HG03039 (cell line): ENCODE measurements at regions not wholly inside any gene's neighbourhood (a gene's known extent, or its start where the extent isn't known, plus 50 kb on each side); places are given as distances from the start of the nearest gene placed in this dataset.

ENCODE experiments used
- ATAC-seq: cut with Tn5 transposase; IDR thresholded peaks from one replicate; pipeline ENCODE4 v1.9.1; 2021; ENCODE audit warnings: mild to moderate bottlenecking, moderate library complexity; ENCODE audit not compliant: unreplicated experiment

GRCh38 chr10:131698986-131699385, 201.8 kb upstream of the PPP2R2D start:
- ATAC-seq = no peak

GRCh38 chr10:131700032-131700431, 200.8 kb upstream of the PPP2R2D start:
- ATAC-seq = no peak

- no peak for ATAC-seq
Observed at GRCh38 chr10:131700506-131700905, 200.3 kb upstream of the PPP2R2D start.

- ATAC-seq = no peak
Observed at GRCh38 chr10:131701131-131701947, 199.5 kb upstream of the PPP2R2D start.

DNA sequence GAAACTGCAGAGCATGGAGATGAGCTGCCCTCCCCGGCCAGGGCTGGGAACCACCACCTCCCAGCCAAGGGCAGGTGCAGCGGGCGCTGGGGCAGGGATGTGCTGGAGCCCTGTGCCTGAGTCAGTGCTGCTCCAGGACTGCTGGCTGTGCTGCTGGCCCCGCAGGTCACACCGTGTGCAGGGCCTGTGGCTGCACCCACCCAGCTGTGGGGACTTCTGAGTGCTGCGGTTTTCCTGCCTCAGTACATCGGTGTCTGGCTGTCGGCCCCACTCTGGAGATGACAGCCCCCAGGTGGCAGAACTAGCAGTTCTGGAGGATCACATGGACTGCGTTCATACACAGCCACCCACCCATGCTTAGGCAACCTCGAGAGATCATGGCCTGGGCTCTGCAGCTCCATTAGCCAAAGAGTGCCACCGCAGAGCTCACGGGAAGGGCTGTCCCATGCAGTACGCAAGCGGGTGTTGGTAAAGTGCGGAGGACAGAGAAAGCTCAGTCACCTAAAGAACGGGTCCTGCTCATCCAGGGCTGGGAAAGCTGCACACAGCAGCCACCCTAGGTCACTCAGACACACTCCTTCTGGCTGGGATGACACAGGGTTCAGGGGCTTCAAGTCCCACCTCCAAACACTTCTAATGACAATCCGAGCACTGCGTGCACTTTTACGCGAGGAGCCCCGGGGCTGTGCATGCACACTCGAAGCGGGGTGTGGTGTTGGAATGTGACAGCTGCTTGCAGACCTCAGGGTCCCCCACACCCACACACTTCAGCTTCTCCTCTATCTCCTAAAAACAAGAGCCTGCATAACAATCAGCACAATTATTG, 198.1 kb upstream of the PPP2R2D start:
- no peak for ATAC-seq

GRCh38 chr10:131703541-131703940, 197.3 kb upstream of the PPP2R2D start:
- ATAC-seq = no peak

DNA sequence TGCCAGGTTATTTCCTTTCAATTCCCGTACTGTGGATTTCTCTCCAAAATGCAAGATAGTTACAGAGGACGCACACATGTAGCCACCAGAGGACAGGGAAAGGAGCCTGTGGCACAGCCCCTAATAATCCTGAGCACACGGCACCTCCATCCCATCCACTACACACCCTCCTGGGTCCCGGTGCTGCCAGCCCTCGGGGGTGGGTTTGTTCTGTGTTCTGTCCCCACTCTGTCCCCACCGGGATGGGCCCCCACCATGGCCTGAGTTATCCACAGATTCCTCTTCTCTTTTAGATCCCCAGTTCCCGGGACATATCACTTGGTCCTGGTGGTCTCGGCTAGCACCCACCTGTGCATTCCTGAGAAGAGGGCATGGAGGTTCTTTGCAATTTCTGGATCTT, 196.9 kb upstream of the PPP2R2D start:
- ATAC-seq = no peak

DNA sequence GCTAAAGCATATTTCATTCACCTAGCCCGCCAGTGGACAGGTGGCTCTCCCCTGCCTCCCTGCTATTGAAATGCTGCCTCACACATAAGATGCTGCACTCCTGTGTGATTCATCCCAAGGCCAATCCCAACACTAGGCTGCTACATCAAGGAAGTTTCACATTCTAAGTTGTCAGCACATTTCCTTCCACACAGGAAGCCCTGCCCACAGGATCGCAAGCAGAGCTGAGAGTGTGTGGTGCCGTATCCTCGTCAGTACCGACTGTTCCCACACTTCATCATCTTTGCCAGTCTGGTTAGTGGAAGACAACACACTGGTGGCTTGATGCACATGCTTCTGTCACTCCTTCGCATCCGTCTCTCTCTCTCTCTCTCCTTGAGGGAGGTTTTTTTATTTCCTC, 194.3 kb upstream of the PPP2R2D start:
- no peak for ATAC-seq

- no peak for ATAC-seq
Observed at GRCh38 chr10:131706952-131707351, 193.9 kb upstream of the PPP2R2D start.

DNA sequence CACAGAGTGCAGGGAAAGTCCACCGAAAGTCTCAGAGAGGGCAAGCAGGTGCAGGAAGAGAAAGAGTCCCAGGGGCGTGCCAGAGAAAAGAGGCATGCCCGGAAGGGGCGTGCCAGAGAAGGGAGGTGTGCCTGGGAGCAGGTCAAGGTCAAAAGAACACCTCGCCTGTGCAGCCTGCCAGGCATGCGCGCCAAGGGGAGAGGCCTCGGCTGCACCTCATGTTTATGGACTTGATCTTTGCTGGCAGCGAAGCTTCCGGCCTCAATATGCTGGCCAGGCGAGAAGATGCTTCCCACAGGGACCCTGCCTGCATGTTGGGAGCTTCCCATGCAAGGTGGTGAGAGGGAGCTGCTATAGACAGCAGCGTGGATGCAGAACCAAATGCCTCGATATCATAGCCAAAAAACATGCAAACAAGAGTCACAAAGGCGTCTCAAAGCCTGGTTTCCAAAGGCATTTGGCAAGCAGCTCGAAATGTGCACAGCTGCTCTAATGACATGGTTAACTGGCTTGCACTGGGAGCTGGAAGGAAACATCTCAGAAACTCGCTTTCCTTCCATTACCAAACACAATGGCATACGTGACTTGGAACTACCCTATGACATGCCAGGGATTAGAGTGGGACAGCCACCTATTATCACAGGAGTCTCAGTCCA, 192.5 kb upstream of the PPP2R2D start:
- no peak for ATAC-seq

DNA sequence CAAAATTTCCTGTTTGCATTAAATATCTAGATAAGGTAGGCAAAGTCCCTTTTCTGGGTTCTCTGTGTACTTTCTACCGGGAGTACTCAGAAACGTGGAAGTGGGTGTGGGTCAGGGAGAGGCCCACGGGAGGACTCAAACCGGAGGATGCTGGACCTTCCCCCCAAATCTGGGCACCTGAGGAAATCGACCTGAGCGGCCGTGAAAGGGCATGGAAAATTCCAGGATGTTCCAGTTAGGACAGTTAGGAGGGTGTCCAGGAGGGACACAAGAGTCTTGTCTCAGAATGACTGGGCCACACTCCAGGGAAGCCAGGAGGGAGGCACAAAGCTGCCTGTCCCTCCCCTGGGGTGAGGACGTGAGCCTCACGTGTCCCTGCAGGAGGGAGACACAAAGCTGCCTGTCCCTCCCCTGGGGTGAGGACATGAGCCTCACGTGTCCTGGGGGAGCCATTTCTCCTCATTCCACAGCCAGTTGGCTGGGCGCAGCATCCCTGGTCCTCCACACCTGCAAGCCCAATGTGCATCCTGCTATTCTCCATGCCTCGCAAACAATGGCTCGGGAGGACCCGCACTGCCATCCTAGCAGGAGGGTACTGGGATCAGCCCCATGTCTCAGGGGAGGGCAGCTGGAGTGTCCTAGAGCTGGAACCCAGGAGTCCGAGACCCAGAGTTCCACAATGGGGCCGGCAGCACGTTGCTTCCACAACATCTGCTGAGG, 190.5 kb upstream of the PPP2R2D start:
- ATAC-seq = no peak

DNA sequence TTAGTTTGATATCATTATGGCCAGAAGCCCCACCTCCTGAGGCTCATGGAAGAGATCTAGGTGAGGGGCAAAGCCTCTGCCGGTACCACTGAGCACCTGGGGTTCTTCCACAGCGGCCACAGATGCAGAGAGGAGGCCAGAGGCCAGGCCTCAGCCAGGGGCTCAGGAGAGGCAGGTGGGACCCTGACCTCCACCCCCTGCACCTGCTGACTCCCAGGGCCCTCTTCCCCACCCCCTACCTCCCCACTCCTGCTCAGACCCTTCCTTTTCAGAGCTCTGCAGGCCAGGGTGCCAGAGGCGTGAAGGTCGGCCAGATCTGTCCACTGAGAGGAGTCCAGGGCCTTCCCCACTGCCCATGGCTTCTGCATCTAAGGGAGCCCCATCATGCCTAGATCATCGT, 178.7 kb upstream of the PPP2R2D start:
- no peak for ATAC-seq

DNA sequence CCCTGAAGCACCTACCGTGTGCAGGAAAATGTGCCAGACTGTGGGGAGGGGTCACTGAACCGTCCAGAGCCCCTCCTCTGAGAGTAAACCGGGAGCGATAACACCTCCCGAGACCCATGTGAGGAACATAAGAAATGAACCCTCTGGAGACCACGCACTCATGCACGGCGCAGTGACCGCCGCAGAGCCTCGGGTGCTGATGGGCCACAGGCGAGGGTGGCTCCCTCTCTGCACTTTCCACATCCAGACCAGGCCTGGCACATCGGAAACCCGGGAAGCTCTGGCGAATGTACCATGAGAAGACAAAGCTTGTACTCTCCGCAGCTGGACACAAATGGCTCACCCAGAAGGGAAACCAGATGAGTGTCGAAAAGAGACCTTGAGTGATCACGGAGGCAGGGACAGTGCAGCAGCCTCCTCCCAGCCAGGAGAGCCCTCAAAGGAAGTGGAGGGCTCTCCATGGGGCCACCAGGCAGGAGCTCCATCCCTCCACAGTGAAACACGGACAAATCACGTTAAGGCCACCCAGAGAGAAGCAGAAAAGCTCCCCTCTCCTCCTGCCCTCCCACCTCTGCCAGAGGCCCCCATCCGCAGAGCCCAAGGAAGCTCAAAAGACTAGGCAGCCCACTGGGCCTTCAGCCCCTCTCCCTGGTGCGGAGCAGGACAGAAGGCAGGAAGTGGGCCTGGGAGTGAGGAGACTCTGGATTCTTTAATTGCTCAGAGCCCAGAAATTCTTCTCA, 178.1 kb upstream of the PPP2R2D start:
- ATAC-seq = no peak

DNA sequence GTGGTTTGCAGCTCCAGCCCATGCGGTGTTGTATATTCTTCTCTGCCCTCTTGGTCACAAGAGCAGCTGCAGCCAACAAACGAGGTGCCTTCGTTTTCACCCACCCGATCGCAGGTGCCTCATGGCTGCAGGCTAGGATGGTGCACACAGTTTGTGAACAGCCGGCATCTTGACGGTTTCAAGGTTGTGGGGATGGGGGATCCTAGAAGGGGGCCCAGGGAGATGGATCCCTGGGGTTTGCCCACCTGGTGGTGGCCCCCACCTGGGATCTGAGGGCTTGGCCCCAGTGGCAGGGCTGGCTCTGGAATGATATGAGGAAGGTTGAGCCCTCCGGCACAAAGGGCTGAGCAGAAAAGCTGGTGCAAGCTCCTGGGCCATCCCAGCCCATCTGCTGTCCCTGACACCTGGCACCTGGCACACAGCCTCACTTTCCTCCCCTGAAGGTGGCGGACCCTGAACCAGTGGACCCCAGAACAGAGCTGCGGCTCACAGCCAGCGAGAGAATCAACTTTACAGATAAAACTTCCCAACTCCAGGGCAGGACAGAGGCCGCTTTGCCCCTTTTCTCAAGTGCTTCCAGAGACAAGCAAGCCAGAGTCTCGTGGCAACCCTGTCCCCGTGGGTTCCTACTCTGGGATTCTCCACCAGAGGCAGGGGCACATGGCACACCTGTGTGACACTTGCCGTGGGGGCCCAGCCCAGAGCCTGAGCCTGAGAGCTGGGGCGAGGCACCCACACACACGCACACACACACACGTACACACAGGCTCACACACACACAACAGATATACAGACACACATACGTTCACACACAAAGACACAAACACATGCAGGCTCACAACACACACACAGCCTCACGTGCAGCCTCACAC, 177.3 kb upstream of the PPP2R2D start:
- no peak for ATAC-seq

DNA sequence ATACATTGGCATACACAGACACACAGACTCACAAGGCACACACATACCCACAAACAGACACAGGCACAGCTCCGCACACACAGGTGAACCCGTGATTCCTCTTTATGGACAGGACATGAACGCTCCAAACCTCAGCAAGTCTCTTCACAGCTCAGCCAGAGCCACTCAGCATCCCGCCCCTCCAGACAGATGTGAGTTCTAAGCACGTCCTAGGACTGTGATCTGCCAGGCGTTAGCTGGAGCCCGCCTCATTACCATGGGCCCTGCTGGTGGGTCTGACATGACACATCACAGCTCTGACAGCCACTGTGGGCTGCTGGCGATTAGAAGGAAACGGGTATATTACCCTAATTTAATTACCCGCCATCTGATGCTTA, 176.7 kb upstream of the PPP2R2D start:
- ATAC-seq = no peak

DNA sequence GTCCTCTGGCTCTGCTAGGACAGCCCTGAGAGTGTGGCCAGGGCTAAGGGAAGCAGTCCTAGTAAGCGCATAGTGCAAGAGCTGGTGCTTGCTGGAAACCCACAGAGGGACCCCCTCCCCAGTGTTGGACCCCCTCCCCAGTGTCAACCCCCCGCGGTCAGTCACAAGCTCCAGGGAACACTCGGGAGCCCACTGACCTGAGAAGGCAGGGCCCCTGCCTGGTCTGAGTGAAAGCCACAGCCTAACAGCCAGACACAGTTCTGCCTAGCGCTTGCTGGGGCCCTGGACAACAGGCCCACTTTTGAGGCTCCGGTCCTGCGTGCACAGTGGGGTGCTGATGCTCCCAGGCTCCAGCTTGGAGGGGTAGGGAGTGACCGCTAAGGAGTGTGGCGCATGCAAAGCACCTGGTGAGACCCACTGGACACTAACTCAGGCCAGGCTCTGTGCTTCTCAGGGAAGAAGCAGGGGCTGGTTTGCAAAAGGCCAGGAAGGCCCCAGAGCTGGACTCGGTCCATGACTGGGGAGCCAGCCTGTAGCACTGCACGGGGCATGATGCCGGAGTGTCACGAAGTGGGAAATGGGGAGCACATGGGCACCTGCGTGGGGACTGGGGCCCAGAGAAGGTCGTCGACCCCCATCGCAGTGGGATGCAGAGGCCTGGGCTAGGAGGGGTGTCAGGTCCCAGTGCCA, 175.8 kb upstream of the PPP2R2D start:
- ATAC-seq = no peak

DNA sequence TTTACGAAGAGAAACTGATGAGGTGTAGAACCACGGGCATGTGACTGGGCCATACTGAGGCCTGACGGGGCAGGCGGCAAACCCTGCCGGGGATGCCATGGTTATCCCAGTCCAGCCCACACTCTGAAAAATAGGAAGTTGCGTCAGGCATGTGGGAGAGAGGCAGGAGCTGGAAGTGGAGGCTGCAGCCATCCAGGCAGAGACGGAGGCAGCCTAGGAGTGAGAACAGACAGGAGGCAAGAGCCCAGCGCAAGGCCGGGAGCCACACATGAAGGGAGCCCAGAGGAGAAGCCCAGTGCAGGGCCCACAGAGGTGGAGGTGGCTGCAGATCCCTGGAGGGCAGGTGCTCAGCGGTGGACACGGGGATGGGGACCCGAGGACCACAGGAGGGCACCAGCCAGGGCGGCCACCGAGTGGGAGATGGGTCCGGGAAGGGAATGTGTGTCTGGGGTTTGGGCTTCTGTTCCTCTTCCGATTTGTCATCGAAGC, 175.2 kb upstream of the PPP2R2D start:
- ATAC-seq = no peak

DNA sequence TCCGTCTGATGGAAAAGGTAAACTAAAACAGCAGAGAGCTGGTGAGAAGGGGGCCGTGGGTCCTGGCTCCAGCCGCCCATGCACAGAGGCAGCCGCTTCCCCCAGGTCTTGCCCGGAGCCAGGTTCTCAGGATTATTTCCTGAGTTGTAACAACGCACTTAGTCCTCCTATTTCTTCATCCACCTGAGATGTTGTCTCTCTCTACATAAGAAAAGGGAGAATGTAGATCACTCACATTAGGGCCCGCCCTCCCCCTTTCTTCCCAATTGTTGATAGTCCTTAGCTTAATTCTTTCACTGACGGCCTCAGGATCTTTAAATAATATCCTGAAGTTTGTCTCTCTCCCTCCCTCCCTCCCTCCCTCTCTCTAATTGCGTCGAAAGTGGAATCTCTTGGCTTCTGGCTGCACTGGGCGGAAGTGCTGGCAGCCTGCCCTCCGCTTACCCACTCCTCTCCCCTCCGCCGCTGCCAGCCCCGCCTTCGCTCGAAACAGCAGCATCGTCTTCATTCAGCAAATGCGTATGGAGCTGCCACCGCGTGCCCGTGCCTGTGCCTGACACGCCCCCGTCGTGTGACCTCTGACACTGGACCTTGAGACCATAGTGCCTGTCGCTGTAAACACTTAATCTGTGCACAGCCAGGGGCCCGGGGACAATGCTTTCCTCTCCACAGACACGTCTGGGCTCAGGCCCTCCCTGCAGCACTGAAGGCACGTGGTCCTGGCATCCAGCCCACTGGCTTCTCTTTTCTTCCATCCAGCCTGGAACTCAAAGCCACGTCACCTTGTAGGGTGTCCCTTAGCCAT, 174.5 kb upstream of the PPP2R2D start:
- ATAC-seq = no peak
